HEK293 (cell line): ENCODE measurements at regions not wholly inside any gene's neighbourhood (a gene's known extent, or its start where the extent isn't known, plus 50 kb on each side); places are given as distances from the start of the nearest gene placed in this dataset.

ENCODE experiments used
- CTCF ChIA-PET: fragments of 350-600 bp; formaldehyde crosslinking; extraction: SDS; loops from one replicate; lab custom pipeline; 2021; ENCODE audit warnings: antibody characterized with exemption; lab: Yijun Ruan, JAX
- POLR2A ChIA-PET: fragments of 300-600 bp; formaldehyde crosslinking; extraction: SDS; loops from one replicate; lab custom pipeline; 2020; ENCODE audit warnings: antibody characterized with exemption, inconsistent platforms; lab: Yijun Ruan, JAX
- H3K27ac ChIP-seq: fragments of 200-500 bp; sonication (Bioruptor generic); 2 replicates; pipeline ENCODE4 v1.5.1; 2014; ENCODE audit warnings: low read depth, low read length, control low read depth, inconsistent platforms; ENCODE audit errors: extremely low read depth
- H3K36me3 ChIP-seq, 2 experiments: fragments of 200-500 bp in 1 of 2; sonication (Bioruptor generic) in 1 of 2; 1 replicate in 1 of 2; 2 replicates in 1 of 2; pipeline ENCODE4 v1.5.1; 2014 to 2017; ENCODE audit warnings: inconsistent platforms in 2 of 2, low read length in 2 of 2; ENCODE audit not compliant: control insufficient read depth in 2 of 2, insufficient read depth in 1 of 2
- H3K4me1 ChIP-seq: fragments of 200-500 bp; sonication (Bioruptor generic); 2 replicates; pipeline ENCODE4 v1.5.1; 2014; ENCODE audit warnings: mild to moderate bottlenecking, low read length, inconsistent platforms; ENCODE audit not compliant: control insufficient read depth, insufficient read depth
- H3K4me3 ChIP-seq: 2 replicates; pipeline ENCODE4 v1.5.1; 2011; ENCODE audit warnings: low read depth, mild to moderate bottlenecking, control low read depth, low read length, moderate library complexity
- H3K9me3 ChIP-seq: fragments of 200-500 bp; sonication (Bioruptor generic); 2 replicates; pipeline ENCODE4 v1.5.1; 2014; ENCODE audit warnings: low read depth, low read length, inconsistent platforms; ENCODE audit not compliant: control insufficient read depth, insufficient read depth
- BCL11B ChIP-seq: fragments of 450-650 bp; formaldehyde crosslinking; IDR thresholded peaks from 2 replicates; pipeline ENCODE4 v1.5.1; 2016; ENCODE audit warnings: low read depth, missing biosample characterization, missing genetic modification characterization
- KLF9 ChIP-seq: fragments of 450-650 bp; formaldehyde crosslinking; IDR thresholded peaks from 2 replicates; pipeline ENCODE4 v1.5.1; 2016; ENCODE audit warnings: missing biosample characterization, missing genetic modification characterization, low read depth
- MZF1 ChIP-seq: fragments of 450-650 bp; formaldehyde crosslinking; IDR thresholded peaks from 2 replicates; pipeline ENCODE4 v1.5.1; 2017; ENCODE audit warnings: missing biosample characterization, missing genetic modification characterization, borderline replicate concordance
- OVOL3 ChIP-seq: fragments of 450-650 bp; formaldehyde crosslinking; IDR thresholded peaks from 2 replicates; pipeline ENCODE4 v1.5.1; 2016; ENCODE audit warnings: missing biosample characterization, missing genetic modification characterization
- RBAK ChIP-seq: fragments of 450-650 bp; formaldehyde crosslinking; IDR thresholded peaks from 2 replicates; pipeline ENCODE4 v1.5.1; 2016; ENCODE audit warnings: missing biosample characterization, missing genetic modification characterization
- SP2 ChIP-seq: fragments of 450-650 bp; formaldehyde crosslinking; IDR thresholded peaks from 2 replicates; pipeline ENCODE4 v1.5.1; 2016; ENCODE audit warnings: missing biosample characterization, missing genetic modification characterization
- ZBTB17 ChIP-seq: fragments of 450-650 bp; formaldehyde crosslinking; IDR thresholded peaks from 2 replicates; pipeline ENCODE4 v1.5.1; 2016; ENCODE audit warnings: missing biosample characterization, missing genetic modification characterization
- ZFP69B ChIP-seq: fragments of 450-650 bp; formaldehyde crosslinking; IDR thresholded peaks from 2 replicates; pipeline ENCODE4 v1.5.1; 2016; ENCODE audit warnings: missing biosample characterization, missing genetic modification characterization
- ZNF132 ChIP-seq: fragments of 450-650 bp; formaldehyde crosslinking; IDR thresholded peaks from 2 replicates; pipeline ENCODE4 v1.5.1; 2017; ENCODE audit warnings: missing biosample characterization, missing genetic modification characterization, borderline replicate concordance
- ZNF133 ChIP-seq: fragments of 450-650 bp; formaldehyde crosslinking; IDR thresholded peaks from 2 replicates; pipeline ENCODE4 v1.5.1; 2016; ENCODE audit warnings: missing biosample characterization, missing genetic modification characterization
- ZNF155 ChIP-seq: fragments of 450-650 bp; formaldehyde crosslinking; IDR thresholded peaks from 2 replicates; pipeline ENCODE4 v1.5.1; 2016; ENCODE audit warnings: missing biosample characterization, missing genetic modification characterization
- ZNF18 ChIP-seq: fragments of 450-650 bp; formaldehyde crosslinking; IDR thresholded peaks from 2 replicates; pipeline ENCODE4 v1.5.1; 2016; ENCODE audit warnings: missing biosample characterization, missing genetic modification characterization
- ZNF2 ChIP-seq: fragments of 450-650 bp; formaldehyde crosslinking; IDR thresholded peaks from 2 replicates; pipeline ENCODE4 v1.5.1; 2016; ENCODE audit warnings: missing biosample characterization, missing genetic modification characterization
- ZNF248 ChIP-seq: fragments of 450-650 bp; formaldehyde crosslinking; IDR thresholded peaks from 2 replicates; pipeline ENCODE4 v1.5.1; 2017; ENCODE audit warnings: missing biosample characterization, missing genetic modification characterization
- ZNF266 ChIP-seq: fragments of 450-650 bp; formaldehyde crosslinking; IDR thresholded peaks from 2 replicates; pipeline ENCODE4 v1.5.1; 2016; ENCODE audit warnings: missing biosample characterization, missing genetic modification characterization, low read depth
- ZNF366 ChIP-seq: fragments of 450-650 bp; formaldehyde crosslinking; conservative IDR thresholded peaks from 2 replicates; pipeline ENCODE4 v1.5.1; 2016; ENCODE audit warnings: missing biosample characterization, missing genetic modification characterization
- ZNF394 ChIP-seq: fragments of 450-650 bp; formaldehyde crosslinking; IDR thresholded peaks from 2 replicates; pipeline ENCODE4 v1.5.1; 2016; ENCODE audit warnings: missing biosample characterization, missing genetic modification characterization, mild to moderate bottlenecking, moderate library complexity, borderline replicate concordance
- ZNF518A ChIP-seq: fragments of 450-650 bp; formaldehyde crosslinking; conservative IDR thresholded peaks from 2 replicates; pipeline ENCODE4 v1.5.1; 2016; ENCODE audit warnings: low read depth, missing biosample characterization, missing genetic modification characterization
- ZNF529 ChIP-seq: fragments of 450-650 bp; formaldehyde crosslinking; IDR thresholded peaks from 2 replicates; pipeline ENCODE4 v1.5.1; 2017; ENCODE audit warnings: missing genetic modification characterization, missing biosample characterization; ENCODE audit not compliant: insufficient replicate concordance
- ZNF707 ChIP-seq: fragments of 450-650 bp; formaldehyde crosslinking; IDR thresholded peaks from 2 replicates; pipeline ENCODE4 v1.5.1; 2016; ENCODE audit warnings: missing biosample characterization, missing genetic modification characterization
- ZSCAN18 ChIP-seq: fragments of 450-650 bp; formaldehyde crosslinking; IDR thresholded peaks from 2 replicates; pipeline ENCODE4 v1.5.1; 2016; ENCODE audit warnings: missing biosample characterization, missing genetic modification characterization
- ZSCAN4 ChIP-seq: fragments of 450-650 bp; formaldehyde crosslinking; IDR thresholded peaks from 2 replicates; pipeline ENCODE4 v1.5.1; 2017; ENCODE audit warnings: missing biosample characterization, missing genetic modification characterization
- ZSCAN5A ChIP-seq: fragments of 450-650 bp; formaldehyde crosslinking; IDR thresholded peaks from 2 replicates; pipeline ENCODE4 v1.5.1; 2016; ENCODE audit warnings: missing biosample characterization, missing genetic modification characterization

DNA sequence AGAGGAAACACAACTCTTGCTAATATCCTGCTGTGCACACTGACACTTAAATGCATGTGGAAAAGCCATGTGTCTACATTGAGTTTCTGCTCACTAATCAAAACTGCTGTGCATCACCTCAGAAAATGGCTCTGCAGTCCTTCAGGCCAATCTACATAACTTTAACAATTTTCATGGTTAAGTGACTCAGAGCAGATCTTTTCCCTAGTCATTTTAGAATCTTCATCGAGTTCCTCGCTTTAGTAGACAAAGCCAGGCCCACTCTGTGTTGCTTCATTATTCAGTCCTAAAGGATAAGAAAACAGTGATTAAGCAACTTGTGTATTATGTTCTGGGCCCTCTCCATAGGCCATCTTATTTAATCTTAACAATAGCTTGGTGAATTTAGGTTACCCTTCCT is 250.0 kb downstream of the KCNC2 start:
- POLR2A ChIA-PET, result no interaction called here
- no peaks in the 10 kb centered on the region for H3K4me1 ChIP-seq
- no peaks in the 10 kb centered on the region for H3K36me3 ChIP-seq
- CTCF ChIA-PET, result no interaction called here
- H3K27ac ChIP-seq, result no peak overlapping the region
- no peak overlapping the region for H3K4me3 ChIP-seq
- no peak for TF ChIP-seq ZNF266 (tag by site-specific recombination)
- TF ChIP-seq ZNF2 (tag by site-specific recombination), result no peak
- TF ChIP-seq ZSCAN5A (tag by site-specific recombination), result no peak
- TF ChIP-seq ZSCAN18, result no peak
- no peak for TF ChIP-seq ZFP69B (tag by site-specific recombination)
- TF ChIP-seq BCL11B (tag by site-specific recombination), result no peak
- TF ChIP-seq ZNF394, result no peak
- no peak for TF ChIP-seq MZF1 (tag by site-specific recombination)
- TF ChIP-seq ZBTB17 (tag by site-specific recombination), result no peak
- no peak for TF ChIP-seq SP2 (tag by site-specific recombination)
- no peak for TF ChIP-seq ZNF366
- no peak for TF ChIP-seq KLF9
- H3K9me3 ChIP-seq, result no peaks in the 10 kb centered on the region

DNA sequence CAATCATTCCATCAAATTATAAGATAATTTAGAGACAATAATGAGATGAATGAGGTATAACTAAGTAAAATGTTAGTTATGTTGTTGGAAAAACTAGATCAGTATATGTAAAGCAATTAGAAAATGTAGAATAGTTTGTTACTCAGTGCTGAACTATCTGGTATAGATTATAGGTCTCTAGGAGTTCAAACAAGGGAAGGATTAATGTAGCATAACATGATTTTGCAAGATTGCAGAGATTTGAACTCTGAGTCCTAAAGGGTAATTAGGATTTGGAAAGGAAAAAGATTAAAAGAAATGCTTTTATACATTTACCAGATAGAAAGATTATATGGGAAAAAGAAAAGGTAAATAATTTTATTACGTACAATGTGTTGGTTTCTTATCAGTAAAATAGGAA is 246.3 kb downstream of the KCNC2 start:
- Histone ChIP-seq H3K27ac (no peak overlapping the region), H3K36me3 (no peaks in the 10 kb centered on the region), H3K4me3 (no peak overlapping the region), H3K9me3 (no peaks in the 10 kb centered on the region), H3K4me1 (no peaks in the 10 kb centered on the region)
- ChIA-PET POLR2A (no interaction called here), CTCF (no interaction called here)
- TF ChIP-seq OVOL3 (no peak), ZNF133 (no peak), ZNF155 (tag by site-specific recombination) (no peak), ZSCAN4 (tag by site-specific recombination) (no peak), ZNF132 (tag by site-specific recombination) (no peak), RBAK (tag by site-specific recombination) (no peak), ZNF18 (no peak), ZNF707 (tag by site-specific recombination) (no peak), KLF9 (no peak), ZNF529 (no peak), ZNF248 (no peak), ZNF518A (tag by site-specific recombination) (no peak), ZBTB17 (tag by site-specific recombination) (no peak)
